ENCODE measurements at regions not wholly inside any gene's neighbourhood (a gene's known extent, or its start where the extent isn't known, plus 50 kb on each side); places are given as distances from the start of the nearest gene placed in this dataset.

DNA sequence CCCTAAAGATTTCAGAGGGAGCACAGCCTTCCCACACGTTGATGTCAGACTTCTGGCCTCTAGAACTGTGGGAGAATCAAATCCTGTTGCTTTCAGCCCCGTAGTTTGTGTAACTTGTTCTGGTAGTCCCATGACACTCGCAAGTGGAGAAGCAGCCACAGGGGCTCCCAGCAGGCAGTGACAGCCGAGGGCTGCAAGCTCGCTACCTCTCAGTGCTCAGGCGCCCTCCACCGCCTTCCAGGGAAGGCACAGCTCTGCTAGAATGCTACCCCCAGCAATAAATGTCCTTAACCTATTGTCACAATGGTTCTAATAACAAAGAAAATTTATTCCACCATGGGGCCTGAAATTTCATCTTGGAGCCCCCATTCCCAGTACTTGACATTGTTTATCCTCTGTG, 143.1 kb upstream of the ZNF236 start:
- DNase-seq (ENCODE audit: low read depth, low spot score) (no peak), FAIRE-seq (no peak)
- no peaks in the 10 kb centered on the region for H3K4me1 ChIP-seq (ENCODE audit: control insufficient read depth, extremely low read depth, insufficient read depth, low read length)
- H3K79me2 ChIP-seq (ENCODE audit: control insufficient read depth, insufficient read depth, low read length), result no peaks in the 10 kb centered on the region
- BruUV-seq (replicated peaks), result no TSS peak
- H3K27me3 ChIP-seq (ENCODE audit: control insufficient read depth in 2 of 2, insufficient read depth in 2 of 2, low read length in 2 of 2), result no peaks in the 10 kb centered on the region
- CTCF ChIA-PET, result interaction anchor here (1.0 kb wide), 1 partner anchor 280 kb away, joined by 3 read pairs; no protein-coding TSS in a partner anchor
- H3K36me3 ChIP-seq (ENCODE audit: control insufficient read depth in 2 of 2, extremely low read depth in 1 of 2, insufficient read depth in 2 of 2, low read length in 2 of 2), result no peaks in the 10 kb centered on the region
- POLR2A ChIA-PET, result no interaction called here
- TF ChIP-seq MAX (IDR thresholded peaks at IDR 0.05; ENCODE audit: insufficient read depth, insufficient read length) (no peak), CTCF (IDR thresholded peaks at IDR 0.05; ENCODE audit: extremely low read depth in 1 of 2, insufficient read depth in 1 of 2, low read depth in 1 of 2, low read length in 2 of 2) (no peak), POLR2A (IDR thresholded peaks at IDR 0.05; ENCODE audit: low read depth, low read length) (no peak), JUN (IDR thresholded peaks at IDR 0.05; ENCODE audit: borderline replicate concordance, insufficient read depth, insufficient read length, low read depth) (no peak), FOS (IDR thresholded peaks at IDR 0.05; ENCODE audit: borderline replicate concordance, insufficient read depth, low read length) (no peak), GATA2 (IDR thresholded peaks at IDR 0.05; ENCODE audit: insufficient read depth, insufficient read length, low read depth, low read length) (no peak), MYC (IDR thresholded peaks at IDR 0.05; ENCODE audit: low read depth, low read length) (no peak), POLR2AphosphoS5 (IDR thresholded peaks at IDR 0.05; ENCODE audit: insufficient read depth, low read depth, low read length) (no peak), EZH2 (IDR thresholded peaks at IDR 0.05; ENCODE audit: borderline replicate concordance, low read depth, low read length, severe bottlenecking) (no peak)
- no peak overlapping the region for H2AFZ ChIP-seq (ENCODE audit: low read depth, low read length)
- H4K20me1 ChIP-seq (replicated peaks; ENCODE audit: control insufficient read depth, extremely low read depth, insufficient read depth, low read length), result no peaks in the 10 kb centered on the region
- no peaks in the 10 kb centered on the region for H3K9me3 ChIP-seq (replicated peaks; ENCODE audit: control insufficient read depth, insufficient read depth, low read length)
- no peaks in the 10 kb centered on the region for H3K9me1 ChIP-seq (replicated peaks; ENCODE audit: control insufficient read depth, extremely low read depth, insufficient read depth, low read length)
- dilution Hi-C loops (cut with MboI; ENCODE audit: extremely low pct_ligation_motif_present, low sequenced_read_pairs) (no loop called here), intact Hi-C loops (cut with micrococcal nuclease) (no loop called here)
- no peak overlapping the region for H3K4me3 ChIP-seq (replicated peaks in 1 of 3; ENCODE audit: insufficient read depth in 1 of 3, low read depth in 1 of 3, low read length in 3 of 3)
- no peak overlapping the region for H3K27ac ChIP-seq (ENCODE audit: insufficient read depth, low read depth, low read length)
- H3K9ac ChIP-seq (replicated peaks; ENCODE audit: extremely low read depth, insufficient read depth, low read length), result no peak overlapping the region
- no peak overlapping the region for H3K4me2 ChIP-seq (ENCODE audit: insufficient read depth, low read length)
